CD4-positive, alpha-beta T cell treated with Interleukin-6 for 4 hours (primary cell): ENCODE measurements at regions not wholly inside any gene's neighbourhood (a gene's known extent, or its start where the extent isn't known, plus 50 kb on each side); places are given as distances from the start of the nearest gene placed in this dataset.

Source experiments
- DNase-seq: peaks from one replicate; pipeline ENCODE4 v3.0.0-alpha.2; 2020; ENCODE audit warnings: mixed read lengths

DNA sequence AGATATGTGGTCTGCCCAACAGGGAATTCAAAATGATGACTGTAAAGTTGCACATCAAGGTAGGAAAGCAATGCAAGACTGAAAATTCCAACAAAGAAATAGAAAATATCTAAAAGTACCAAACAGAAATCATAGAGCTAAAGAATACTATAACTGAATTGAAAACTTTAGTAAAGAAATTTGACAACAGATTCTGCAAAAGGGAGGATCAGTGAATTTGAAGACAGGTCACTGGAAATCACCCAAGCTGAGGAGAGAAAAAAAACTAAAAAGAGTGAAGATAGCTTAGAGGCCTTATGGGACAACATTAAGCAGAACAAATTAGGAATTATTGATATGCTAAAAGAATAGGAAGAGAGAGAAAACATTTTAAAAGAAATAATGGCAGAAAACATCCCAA is 240.6 kb downstream of the SNX13 start:
- DNase-seq: no peak

DNA sequence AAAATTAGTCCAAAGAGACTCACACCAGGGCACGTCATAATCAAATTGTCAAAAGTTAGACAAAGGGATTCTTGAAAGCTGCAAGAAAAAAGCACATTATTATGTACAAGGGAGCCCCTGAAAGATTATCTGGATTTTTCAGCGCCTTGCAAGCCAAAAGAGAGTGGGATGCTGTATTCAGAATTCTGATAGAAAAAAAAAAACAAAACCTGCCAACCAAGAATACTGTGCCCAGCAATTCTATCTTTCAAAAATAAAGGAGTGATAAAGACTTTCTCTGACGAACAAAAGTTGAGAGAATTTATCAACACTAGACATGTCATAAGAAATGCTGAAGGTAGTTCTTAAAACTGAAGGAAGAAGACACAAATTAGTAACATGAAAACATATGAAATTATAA is 240.2 kb downstream of the SNX13 start:
- no peak for DNase-seq

DNA sequence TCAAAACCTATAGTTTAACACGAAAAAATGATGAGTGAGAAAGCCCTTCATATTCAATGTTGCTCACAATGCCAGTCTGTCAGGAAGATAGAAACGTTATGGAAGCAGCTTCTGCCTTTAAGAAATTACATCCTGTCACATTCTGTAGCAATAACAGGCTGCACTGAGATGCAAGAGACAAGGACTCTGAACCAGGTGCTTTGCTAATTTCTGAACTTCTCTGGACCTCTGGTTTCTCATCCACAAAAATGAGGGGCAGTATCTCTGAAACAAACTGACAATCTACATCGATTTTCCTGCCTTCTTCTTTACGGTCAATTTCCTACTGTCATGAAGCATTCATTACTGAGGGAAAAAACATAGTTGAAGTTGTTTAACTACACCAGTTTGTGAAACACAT is 234.0 kb downstream of the SNX13 start:
- DNase-seq: no peak

DNA sequence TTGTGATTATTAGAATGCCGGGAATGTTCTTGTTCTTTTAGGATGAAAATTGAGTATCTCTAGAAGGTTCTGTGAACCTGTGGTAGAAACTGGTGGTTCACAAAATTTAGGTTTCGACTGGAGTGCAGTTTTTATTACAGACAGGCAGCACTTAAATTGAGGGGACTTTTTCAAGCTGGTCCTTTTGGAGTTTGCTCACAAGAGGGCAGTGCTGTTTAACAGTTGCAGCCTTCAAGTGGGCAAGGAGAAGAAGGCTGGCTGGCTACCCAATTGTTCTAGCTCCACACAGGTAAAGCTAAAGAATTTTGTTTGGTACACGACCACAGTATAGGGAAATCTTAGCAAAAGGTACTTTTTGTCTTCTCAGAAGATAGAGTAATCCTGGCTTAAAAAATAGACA is 233.6 kb downstream of the SNX13 start:
- DNase-seq: peak; percentile 15

DNA sequence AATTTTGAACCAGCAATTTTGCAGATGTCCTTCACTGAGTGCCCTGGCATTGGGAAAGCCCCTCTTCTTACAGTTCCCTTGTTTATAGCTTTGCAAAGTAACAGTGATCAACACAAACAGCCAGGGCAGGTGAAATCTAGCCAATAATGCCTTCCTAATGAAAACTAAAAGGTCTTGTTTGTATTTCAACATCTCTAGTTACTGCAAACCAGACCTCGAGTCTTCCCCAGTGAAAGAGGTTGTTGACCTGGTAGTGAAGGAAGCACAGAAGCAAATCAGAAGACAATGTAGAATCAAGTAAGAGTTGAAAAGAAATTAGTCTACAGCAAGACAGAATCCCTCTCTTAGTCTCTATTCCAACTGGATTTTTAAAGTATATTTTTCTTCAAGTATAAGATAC is 231.2 kb downstream of the SNX13 start:
- no peak for DNase-seq

DNA sequence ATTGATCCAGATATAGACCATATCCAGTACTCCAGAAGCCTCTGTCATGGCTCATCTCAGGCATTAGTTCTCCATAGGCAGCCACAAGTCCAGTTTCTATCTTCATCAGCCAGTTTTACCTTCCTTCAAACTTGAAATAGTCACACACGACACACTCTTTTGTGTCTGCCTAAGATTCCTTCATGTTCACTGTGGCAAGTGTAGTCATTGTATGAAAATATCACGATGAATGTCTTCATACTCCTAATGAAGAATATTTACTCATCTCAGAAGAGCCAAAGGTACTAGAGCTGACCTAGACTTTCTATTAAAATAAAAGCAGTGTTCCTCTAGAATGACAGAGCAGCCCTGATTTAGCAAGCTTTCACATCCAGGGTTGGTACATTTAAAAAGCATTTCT is 230.7 kb downstream of the SNX13 start:
- no peak for DNase-seq

DNA sequence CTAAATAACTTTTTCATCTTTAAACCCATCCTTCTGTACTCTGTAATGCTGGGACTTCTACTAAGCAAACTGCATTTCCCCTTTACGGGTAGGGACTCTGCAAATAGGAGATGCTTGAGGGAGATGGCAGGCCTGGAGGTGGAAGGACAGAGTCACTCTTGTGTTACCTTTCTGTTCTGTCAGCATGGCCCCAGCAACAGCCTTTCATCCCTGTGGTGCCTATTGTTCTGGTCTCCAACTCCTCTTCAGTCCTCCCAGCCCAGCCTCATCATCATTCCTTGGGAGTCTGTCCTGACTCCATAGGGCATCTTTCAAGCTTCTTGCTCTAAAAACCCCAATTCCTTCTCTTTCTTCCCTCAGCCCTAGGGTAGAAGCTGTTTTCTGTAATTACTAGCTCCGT is 230.0 kb downstream of the SNX13 start:
- DNase-seq: no peak

DNA sequence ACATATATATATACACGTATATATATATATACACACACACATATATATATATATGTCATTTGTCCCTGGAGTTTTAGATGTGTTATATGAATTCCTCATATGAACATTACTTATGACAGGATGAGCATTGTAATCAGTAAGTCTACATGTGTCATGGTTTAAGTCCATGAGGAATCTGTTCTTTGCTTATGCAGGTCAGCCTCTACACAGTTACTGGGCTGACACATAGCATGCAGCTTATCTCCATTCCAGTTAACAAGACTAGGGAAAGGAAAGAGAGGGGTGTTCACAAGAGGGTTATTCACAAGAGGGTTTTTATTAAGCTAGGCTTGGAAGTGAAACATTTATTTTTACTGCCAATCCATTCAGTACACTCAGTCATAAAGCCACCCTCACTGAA is 226.7 kb downstream of the SNX13 start:
- no peak for DNase-seq

DNA sequence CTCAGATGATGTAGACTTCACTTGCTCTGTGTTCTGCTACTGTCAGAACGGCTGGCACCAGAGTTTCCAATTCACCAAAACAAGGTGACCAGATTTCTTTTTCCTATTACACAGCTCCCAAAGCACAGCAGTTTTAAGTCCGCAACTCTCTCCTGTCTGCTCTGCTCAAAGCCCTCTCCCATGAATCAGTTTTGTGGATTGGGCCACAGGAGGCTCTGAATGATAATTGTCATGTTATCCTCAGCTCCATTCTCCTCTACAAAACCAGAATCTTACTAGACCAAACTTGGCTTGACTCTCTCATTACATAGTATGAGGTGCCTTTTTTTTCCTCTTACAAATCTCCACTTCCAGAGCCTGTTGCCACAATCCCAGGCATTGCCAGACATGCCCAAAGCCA is 223.5 kb downstream of the SNX13 start:
- DNase-seq: no peak

DNA sequence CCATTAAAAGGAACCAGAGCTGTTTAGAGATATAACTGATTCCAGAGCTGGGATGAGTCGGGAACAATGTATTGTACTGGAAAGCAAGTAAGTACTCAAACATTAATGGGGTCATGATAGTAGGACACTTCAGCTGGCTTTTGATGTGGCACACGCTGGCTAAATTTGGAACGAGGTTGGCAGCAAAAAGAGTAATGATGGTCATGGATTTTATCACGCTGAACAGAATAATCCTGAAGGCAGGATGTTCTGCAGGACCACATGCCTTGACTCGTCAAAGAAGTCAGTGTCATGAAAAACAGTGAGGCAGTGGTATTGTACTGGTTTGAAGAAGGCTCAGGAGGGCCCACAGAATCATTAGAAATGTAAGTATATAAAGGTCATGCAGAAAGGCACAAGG is 220.3 kb downstream of the SNX13 start:
- DNase-seq: no peak

DNA sequence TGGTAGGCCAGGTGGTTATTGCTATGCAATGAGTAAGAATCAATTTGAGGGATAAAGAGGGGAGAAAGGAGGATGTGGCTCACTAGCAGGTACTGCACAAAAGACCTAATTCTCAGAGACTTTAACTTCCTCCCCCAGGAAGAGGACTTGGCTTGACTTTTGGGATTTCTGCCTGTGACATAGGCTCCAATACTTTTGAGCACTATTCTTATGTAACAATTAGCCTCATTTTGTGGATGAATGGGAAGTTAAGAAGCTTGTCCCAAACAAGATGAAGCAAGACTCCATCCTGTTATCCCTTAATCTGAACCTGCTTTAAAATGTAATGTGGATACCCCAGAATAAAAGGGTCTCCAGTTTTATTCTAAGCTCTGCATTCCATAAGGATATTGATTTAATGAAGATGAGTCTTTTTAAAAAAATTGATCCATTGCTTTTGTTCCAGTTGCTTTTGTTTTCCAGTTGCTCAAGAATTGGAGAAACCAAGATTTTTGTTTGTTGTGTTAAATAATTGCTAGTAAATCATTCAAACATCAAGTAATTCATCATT is 218.5 kb downstream of the SNX13 start:
- DNase-seq: no peak

DNA sequence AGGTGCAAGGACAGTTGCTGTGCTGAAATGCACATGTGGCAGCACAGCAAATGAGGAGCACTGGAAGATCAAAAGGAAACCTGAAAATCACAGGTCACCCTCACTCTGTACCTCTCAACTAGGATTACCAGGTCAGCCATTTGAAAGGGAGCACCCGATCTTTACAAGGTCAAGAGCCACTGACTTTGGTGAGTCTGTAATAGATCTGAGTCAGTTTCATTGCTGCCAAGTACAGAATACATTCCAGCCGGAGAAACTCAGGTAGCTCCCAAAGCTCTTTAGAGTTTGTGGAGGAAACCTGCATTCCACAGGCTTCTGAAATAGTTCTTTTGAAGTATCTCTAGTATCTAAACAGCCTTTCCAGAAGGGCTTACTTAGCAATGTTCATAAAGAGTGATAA is 217.5 kb downstream of the SNX13 start:
- DNase-seq: no peak

DNA sequence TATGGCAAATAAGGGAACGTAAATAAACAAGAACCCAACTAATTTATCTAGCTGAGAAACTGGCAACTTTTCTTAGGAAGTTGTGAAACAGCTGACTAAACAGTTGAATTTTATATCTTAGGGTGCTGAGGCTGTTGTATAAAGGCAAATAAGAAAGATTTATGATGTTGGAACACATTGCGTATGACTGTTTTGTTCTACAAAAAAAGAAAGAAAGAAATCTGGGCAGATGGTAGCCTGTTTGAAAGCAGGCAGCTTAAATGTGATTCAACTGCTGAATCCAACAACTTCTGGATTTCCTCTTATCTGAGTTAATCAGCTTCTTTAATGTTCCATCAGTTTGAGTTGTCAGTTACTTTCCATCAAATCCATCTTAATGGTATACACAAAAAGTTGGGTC is 214.5 kb downstream of the SNX13 start:
- no peak for DNase-seq

DNA sequence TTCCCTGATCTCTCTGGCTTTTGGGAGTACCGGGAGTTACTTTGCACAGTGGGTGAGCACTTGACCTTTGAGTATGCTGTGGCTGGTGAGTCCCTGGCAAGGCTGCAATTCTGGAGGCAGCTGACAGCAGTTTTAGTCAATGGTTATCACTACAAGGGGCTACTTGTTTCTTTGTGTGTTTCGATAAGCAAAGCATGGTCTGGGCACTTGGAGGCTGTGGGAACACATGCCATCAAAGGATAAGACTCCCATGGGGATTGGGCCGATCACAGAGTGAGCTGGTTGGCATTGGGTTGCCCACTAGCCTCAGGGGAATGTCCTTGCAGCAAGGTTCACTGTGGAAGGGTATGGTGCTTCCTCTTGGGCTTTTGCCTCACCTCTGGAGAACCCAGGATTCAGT is 208.2 kb downstream of the SNX13 start:
- DNase-seq: no peak
